Heart right ventricle (tissue), 16 donors: ENCODE measurements at regions not wholly inside any gene's neighbourhood (a gene's known extent, or its start where the extent isn't known, plus 50 kb on each side); places are given as distances from the start of the nearest gene placed in this dataset.

Experiments
- ATAC-seq, 8 donors: fragments of 200-7000 bp; cut with Tn5 transposase; one replicate each; pipeline ENCODE4 v1.9.1; 2020; ENCODE audit warnings: mild to moderate bottlenecking in 8 of 8, moderate library complexity in 8 of 8, moderate number of reproducible peaks in 1 of 8
- DNase-seq, 2 donors: peaks; one replicate each; pipeline ENCODE4 v3.0.0-alpha.2; 2020
- H3K27ac ChIP-seq, 10 donors: fragments of 200-600 bp; sonication (generic) in 2 of 10; one replicate each; pipeline versions ENCODE4 v1.5.0 to v1.8.0; 2020 to 2022; ENCODE audit warnings: mild to moderate bottlenecking in 3 of 10
- H3K27me3 ChIP-seq, 7 donors: fragments of 200-600 bp; one replicate each; pipeline ENCODE4 v1.8.0; 2021 to 2022; ENCODE audit warnings: mild to moderate bottlenecking in 2 of 7
- H3K36me3 ChIP-seq, 9 donors: fragments of 200-600 bp; sonication (generic) in 1 of 9; one replicate each; pipeline versions ENCODE4 v1.5.0 to v1.8.0; 2020 to 2022; ENCODE audit warnings: mild to moderate bottlenecking in 2 of 9
- H3K4me1 ChIP-seq, 9 donors: fragments of 200-600 bp; sonication (generic) in 1 of 9; one replicate each; pipeline versions ENCODE4 v1.5.0 to v1.8.0; 2020 to 2022; ENCODE audit warnings: mild to moderate bottlenecking in 4 of 9
- H3K4me3 ChIP-seq, 10 donors: fragments of 200-600 bp; sonication (generic) in 2 of 10; one replicate each; pipeline versions ENCODE4 v1.5.0 to v1.8.0; 2020 to 2022; ENCODE audit warnings: mild to moderate bottlenecking in 7 of 10, moderate library complexity in 2 of 10
- H3K9me3 ChIP-seq, 11 donors: fragments of 200-600 bp in 10 of 11; sonication (generic) in 2 of 11; one replicate each; pipeline versions ENCODE4 v1.5.0 to v1.8.0; 2013 to 2022; ENCODE audit warnings: mild to moderate bottlenecking in 2 of 11, control low read depth in 1 of 11, moderate library complexity in 1 of 11
- WGBS, 2 donors: extraction: QIAGEN DNeasy Blood & Tissue Kit; methylation state at CpG; one replicate each; pipeline ENCODE4 v1.1.7; 2013; ENCODE audit warnings: inconsistent platforms in 1 of 2; 5-methylcytosine and 5-hydroxymethylcytosine counted together
- intact Hi-C, 10 donors: fragments of 100-400 bp; cut with DNase I; formaldehyde crosslinking; loops; one replicate each; pipeline versions ENCODE4 v1.11.1 to v1.14.2; 2022
- TF ChIP-seq, protein P1 (sequence below), 9 donors: fragments of 200-600 bp; sonication (generic) in 2 of 9; IDR thresholded peaks; one replicate each; pipeline versions ENCODE4 v1.5.0 to v1.8.0; 2021 to 2022; ENCODE audit warnings: antibody characterized with exemption in 9 of 9, mild to moderate bottlenecking in 5 of 9, moderate library complexity in 1 of 9
- donor health status: Arrhythmogenic right ventricular cardiomyopathy.
- donor health status: ischemic (EF 13 %, LVEDD 7.1; RV severe dilation, severe dysfunction).
- donor health status: healthy with polysubstance abuse.
- donor health status: DM: no; HTN: yes; CAD: no.
- donor health status: DM: no; HTN: no; CAD: no.
- donor health status: ischemic (EF 25% LVEDD 6.9; RV normal size, moderate dysfunction).
- donor health status: ischemic (EF 25% LVEDD 5.7; RV mildly dilated, moderate dysfunction).
- donor health status: healthy.
- donor health status: DM: yes; HTN: yes; CAD: no.
- donor health status: Ischemic cardiomyopathy.
- donor health status: ischemic (EF 35%, LVEDD 5.7; RV mildly dilated, moderate dysfunction).
- donor health status: nonischemic (EF 11% LVEDD 7.7; RV severe dilation, severe dysfunction).
- donor health status: DM: yes; HTN: yes; CAD: no.
- donor health status: PGD.
- donor health status: ischemic (EF 29% LVEDD 5.4; RV normal size, mild dysfunction).
- donor health status: nonischemic (EF 23%, LVEDD 6.1; RV moderate dilation, normal function).

DNA sequence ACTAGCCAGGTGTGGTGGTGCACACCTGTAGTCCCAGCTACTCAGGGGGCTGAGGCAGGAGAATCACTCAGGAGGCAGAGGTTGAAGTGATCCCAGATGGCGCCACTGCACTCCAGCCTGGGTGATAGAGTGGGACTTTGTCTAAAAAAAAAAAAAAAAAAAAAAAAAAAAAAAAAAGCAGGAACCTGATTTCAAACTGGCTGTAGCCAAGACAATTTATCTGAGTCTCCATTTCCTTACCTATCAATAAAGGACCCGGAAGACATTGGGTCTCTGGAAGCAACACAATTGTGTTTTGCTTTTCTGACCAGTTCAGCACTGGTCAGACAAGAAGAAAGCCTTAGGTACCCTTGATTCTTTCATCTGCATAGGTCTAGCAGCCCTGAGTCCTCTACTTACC lies 491.0 kb downstream of the TBC1D4 start:
- Histone ChIP-seq H3K4me1 (no peaks in the 10 kb centered on the region), H3K36me3 (no peaks in the 10 kb centered on the region), H3K27ac (no peak overlapping the region), H3K27me3 (no peaks in the 10 kb centered on the region), H3K9me3 (no peaks in the 10 kb centered on the region), H3K4me3 (no peak overlapping the region)
- WGBS, 2 donors: 86 to 88% methylated on average over 2 of the region's 2 CpGs
- DNase-seq (no peak), ATAC-seq (no peak)
- intact Hi-C loops: no loop called here
- TF ChIP-seq, protein P1, sequence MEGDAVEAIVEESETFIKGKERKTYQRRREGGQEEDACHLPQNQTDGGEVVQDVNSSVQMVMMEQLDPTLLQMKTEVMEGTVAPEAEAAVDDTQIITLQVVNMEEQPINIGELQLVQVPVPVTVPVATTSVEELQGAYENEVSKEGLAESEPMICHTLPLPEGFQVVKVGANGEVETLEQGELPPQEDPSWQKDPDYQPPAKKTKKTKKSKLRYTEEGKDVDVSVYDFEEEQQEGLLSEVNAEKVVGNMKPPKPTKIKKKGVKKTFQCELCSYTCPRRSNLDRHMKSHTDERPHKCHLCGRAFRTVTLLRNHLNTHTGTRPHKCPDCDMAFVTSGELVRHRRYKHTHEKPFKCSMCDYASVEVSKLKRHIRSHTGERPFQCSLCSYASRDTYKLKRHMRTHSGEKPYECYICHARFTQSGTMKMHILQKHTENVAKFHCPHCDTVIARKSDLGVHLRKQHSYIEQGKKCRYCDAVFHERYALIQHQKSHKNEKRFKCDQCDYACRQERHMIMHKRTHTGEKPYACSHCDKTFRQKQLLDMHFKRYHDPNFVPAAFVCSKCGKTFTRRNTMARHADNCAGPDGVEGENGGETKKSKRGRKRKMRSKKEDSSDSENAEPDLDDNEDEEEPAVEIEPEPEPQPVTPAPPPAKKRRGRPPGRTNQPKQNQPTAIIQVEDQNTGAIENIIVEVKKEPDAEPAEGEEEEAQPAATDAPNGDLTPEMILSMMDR (IDR thresholded peaks at IDR 0.05): no peak

DNA sequence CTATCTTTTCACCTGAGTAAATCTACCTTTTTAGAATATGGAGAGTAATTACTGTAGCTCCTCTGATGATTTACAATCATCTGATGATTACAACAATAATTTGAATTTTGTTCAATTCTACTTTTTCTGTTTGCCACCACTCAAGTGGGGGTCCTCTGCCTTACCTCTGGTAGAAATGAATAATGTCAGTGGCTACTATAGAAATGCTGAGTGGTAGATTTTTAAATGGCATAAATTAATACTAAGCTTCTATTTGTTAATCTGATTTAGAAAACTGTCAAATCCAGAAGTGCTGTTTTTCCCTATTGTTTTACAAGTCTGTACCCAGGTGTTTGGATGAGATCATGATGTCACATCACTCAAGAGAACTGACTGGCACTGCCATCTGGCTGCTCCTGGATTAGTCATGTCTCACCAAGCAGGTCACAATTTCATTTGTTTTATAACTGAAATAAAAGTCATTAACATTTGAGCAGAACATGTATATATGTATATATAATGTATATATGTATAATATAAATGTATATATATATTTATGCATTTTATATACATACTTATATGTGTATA lies 494.8 kb downstream of the TBC1D4 start:
- DNase-seq (no peak), ATAC-seq (no peak)
- H3K36me3 ChIP-seq: no peaks in the 10 kb centered on the region

GRCh38 chr13:74986609-74987008 lies 495.4 kb downstream of the TBC1D4 start:
- intact Hi-C loops: no loop called here
- Histone ChIP-seq H3K27ac (no peak overlapping the region), H3K36me3 (no peaks in the 10 kb centered on the region), H3K9me3 (no peaks in the 10 kb centered on the region), H3K4me1 (no peaks in the 10 kb centered on the region), H3K27me3 (no peaks in the 10 kb centered on the region), H3K4me3 (no peak overlapping the region)
- TF ChIP-seq, protein P1 (IDR thresholded peaks at IDR 0.05): no peak
- no peak for DNase-seq
- ATAC-seq: no peak
- 74 to 78% methylated on average over 2 of the region's 2 CpGs for WGBS, 2 donors

More for the DNA sequence above, 494.8 kb downstream of the TBC1D4 start:
- no peak overlapping the region for H3K27ac ChIP-seq
- TF ChIP-seq, protein P1 (IDR thresholded peaks at IDR 0.05): no peak
- no peaks in the 10 kb centered on the region for H3K9me3 ChIP-seq
- no peaks in the 10 kb centered on the region for H3K27me3 ChIP-seq
- intact Hi-C loops: no loop called here
- H3K4me3 ChIP-seq: no peak overlapping the region
- H3K4me1 ChIP-seq: no peaks in the 10 kb centered on the region

DNA sequence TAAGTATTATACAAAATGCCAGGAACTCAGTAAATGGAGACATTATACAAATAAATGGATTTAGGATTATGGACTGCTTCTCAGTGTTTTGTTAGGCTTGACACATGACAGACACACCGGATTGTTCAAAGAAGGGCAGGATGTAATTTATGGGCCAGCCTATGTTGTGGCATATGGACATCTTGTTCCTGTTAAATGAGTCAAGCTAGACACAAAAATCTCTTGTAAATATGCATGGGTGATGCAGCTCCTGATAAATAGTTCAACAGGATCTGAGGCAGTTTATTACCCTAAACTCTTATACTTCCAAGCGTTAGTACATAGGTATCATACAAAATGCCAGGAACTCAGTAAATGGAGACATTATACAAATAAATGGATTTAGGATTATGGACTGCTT lies 502.3 kb downstream of the TBC1D4 start:
- Histone ChIP-seq H3K36me3 (no peaks in the 10 kb centered on the region), H3K4me3 (no peak overlapping the region), H3K4me1 (no peaks in the 10 kb centered on the region), H3K27me3 (no peaks in the 10 kb centered on the region), H3K9me3 (no peaks in the 10 kb centered on the region), H3K27ac (no peak overlapping the region)
- TF ChIP-seq, protein P1 (IDR thresholded peaks at IDR 0.05): no peak
- intact Hi-C loops: no loop called here
- ATAC-seq: no peak
- DNase-seq: no peak
- 94 to 97% methylated on average over 2 of the region's 2 CpGs for WGBS, 2 donors
